ENCODE measurements at regions not wholly inside any gene's neighbourhood (a gene's known extent, or its start where the extent isn't known, plus 50 kb on each side); places are given as distances from the start of the nearest gene placed in this dataset.

GRCh38 chr1:198417039-198417438, 123.4 kb downstream of the ATP6V1G3 start:
- RAD21 ChIA-PET (ENCODE audit: low non-redundant PET in 1 of 2, low total read pairs in 2 of 2, uncharacterized antibody in 2 of 2, unreplicated experiment in 2 of 2): no interaction called here
- H3K27me3 ChIP-seq (ENCODE audit: insufficient read depth, low read length): no peaks in the 10 kb centered on the region
- BruUV-seq (replicated peaks): no TSS peak
- no peaks in the 10 kb centered on the region for H3K4me1 ChIP-seq (ENCODE audit: control insufficient read depth in 1 of 2, insufficient read depth in 2 of 2, low read length in 2 of 2)
- no peak overlapping the region for H3K4me3 ChIP-seq (replicated peaks in 1 of 2; ENCODE audit: low read depth in 1 of 2, low read length in 2 of 2)
- intact Hi-C loops (cut with micrococcal nuclease): no loop called here
- CTCF ChIA-PET: no interaction called here
- DNase-seq (ENCODE audit: low read depth, low spot score) (no peak), ATAC-seq (no peak)
- TF ChIP-seq MAX (IDR thresholded peaks at IDR 0.05) (no peak), RAD21 (IDR thresholded peaks at IDR 0.05; ENCODE audit: low read depth) (no peak), CEBPB (IDR thresholded peaks at IDR 0.05; ENCODE audit: low read depth) (no peak), ZFX (IDR thresholded peaks at IDR 0.05) (no peak), SP1 (IDR thresholded peaks at IDR 0.05; ENCODE audit: low read depth) (no peak), CBX3 (IDR thresholded peaks at IDR 0.05; ENCODE audit: low read depth) (no peak), ELF1 (IDR thresholded peaks at IDR 0.05; ENCODE audit: borderline replicate concordance, low read depth) (no peak), EGR1 (IDR thresholded peaks at IDR 0.05; ENCODE audit: low read depth) (no peak), SRF (IDR thresholded peaks at IDR 0.05; ENCODE audit: low read depth) (no peak), EZH2 (IDR thresholded peaks at IDR 0.05) (no peak), ATF3 (IDR thresholded peaks at IDR 0.05) (no peak), TCF7L2 (IDR thresholded peaks at IDR 0.05; ENCODE audit: borderline replicate concordance, extremely low read depth, insufficient read depth, insufficient read length) (no peak), ZBTB33 (IDR thresholded peaks at IDR 0.05; ENCODE audit: extremely low read depth, insufficient replicate concordance, low read length) (no peak)
- H3K4me2 ChIP-seq (ENCODE audit: low read length): no peak overlapping the region
- H3K9me2 ChIP-seq (ENCODE audit: insufficient read depth): peaks cover 4% of the 10 kb centered on the region; the same call in 1 of the 2 replicates
- H3K9ac ChIP-seq (ENCODE audit: low read length): no peak overlapping the region
- no peak overlapping the region for H3K27ac ChIP-seq (ENCODE audit: low read depth, low read length)
- H3K36me3 ChIP-seq (ENCODE audit: control insufficient read depth in 1 of 2, insufficient read depth in 2 of 2, low read length in 2 of 2): no peaks in the 10 kb centered on the region
- no peaks in the 10 kb centered on the region for H4K20me1 ChIP-seq (ENCODE audit: insufficient read depth)
- H3K79me2 ChIP-seq (ENCODE audit: insufficient read depth, low read length): no peaks in the 10 kb centered on the region
- H2AFZ ChIP-seq (ENCODE audit: low read depth, low read length, poor library complexity, severe bottlenecking): no peak overlapping the region
- POLR2A ChIA-PET: no interaction called here
- no peaks in the 10 kb centered on the region for H3K9me3 ChIP-seq (ENCODE audit: control insufficient read depth in 1 of 2, insufficient read depth in 1 of 2, low read depth in 1 of 2, low read length in 2 of 2)
